ENCODE measurements at regions not wholly inside any gene's neighbourhood (a gene's known extent, or its start where the extent isn't known, plus 50 kb on each side); places are given as distances from the start of the nearest gene placed in this dataset.

GRCh38 chrX:99091459-99091858 is 1318.6 kb downstream of the PCDH19 start:
- Histone ChIP-seq H2BK5ac (ENCODE audit: low read depth, low read length) (no peak overlapping the region), H3K4ac (replicated peaks; ENCODE audit: insufficient read length, low read depth, low read length) (no peak overlapping the region), H4K5ac (ENCODE audit: insufficient read length, low read depth, low read length) (no peak overlapping the region), H4K8ac (ENCODE audit: extremely low read depth, insufficient read depth, low read length) (no peak overlapping the region), H3K79me1 (ENCODE audit: low read depth, low read length) (no peaks in the 10 kb centered on the region), H3K4me3 (ENCODE audit: extremely low read depth in 1 of 4, insufficient read depth in 2 of 4, low read depth in 3 of 4, low read length in 4 of 4) (no peak overlapping the region), H2AFZ (ENCODE audit: low read length) (no peak overlapping the region), H3K9me3 (ENCODE audit: insufficient read depth in 2 of 2, low read depth in 1 of 2, low read length in 1 of 2) (no peaks in the 10 kb centered on the region), H3K79me2 (ENCODE audit: control insufficient read depth in 1 of 2, insufficient read depth in 2 of 2, low read length in 2 of 2) (no peaks in the 10 kb centered on the region), H4K91ac (replicated peaks; ENCODE audit: insufficient read length, low read length) (no peak overlapping the region), H3K23me2 (ENCODE audit: low read depth, low read length) (no peaks in the 10 kb centered on the region), H3K9ac (replicated peaks in 1 of 4; ENCODE audit: extremely low read depth in 1 of 4, low read depth in 3 of 4, low read length in 3 of 4) (no peak overlapping the region), H3K4me2 (ENCODE audit: insufficient read depth in 1 of 2, low read depth in 2 of 2, low read length in 2 of 2) (no peak overlapping the region), H3K36me3 (ENCODE audit: control insufficient read depth in 2 of 4, insufficient read depth in 4 of 4, low read length in 3 of 4) (no peaks in the 10 kb centered on the region), H4K20me1 (replicated peaks in 1 of 2; ENCODE audit: control insufficient read depth in 1 of 2, insufficient read depth in 2 of 2, low read length in 2 of 2) (no peaks in the 10 kb centered on the region), H2AK5ac (ENCODE audit: low read depth, low read length) (no peak overlapping the region), H3K27ac (ENCODE audit: low read depth, low read length) (no peak overlapping the region), H3K23ac (ENCODE audit: insufficient read length) (no peak overlapping the region), H3K14ac (ENCODE audit: insufficient read length) (no peak overlapping the region), H2BK15ac (ENCODE audit: low read length) (no peak overlapping the region), H3K18ac (ENCODE audit: extremely low read depth, low read length) (no peak overlapping the region), H3K27me3 (replicated peaks in 1 of 4; ENCODE audit: control insufficient read depth in 3 of 4, extremely low read depth in 1 of 4, insufficient read depth in 3 of 4, low read length in 3 of 4) (no peaks in the 10 kb centered on the region), H3K56ac (replicated peaks; ENCODE audit: insufficient read length, low read depth, low read length) (no peak overlapping the region), H2BK120ac (replicated peaks; ENCODE audit: low read depth, low read length) (no peak overlapping the region), H3K4me1 (replicated peaks in 1 of 4; ENCODE audit: control insufficient read depth in 3 of 4, insufficient read depth in 4 of 4, low read length in 3 of 4) (no peaks in the 10 kb centered on the region), H2BK12ac (ENCODE audit: low read depth, low read length) (no peak overlapping the region), H2BK20ac (ENCODE audit: low read length) (no peak overlapping the region)
- WGBS, 2 experiments (ENCODE audit: extremely low coverage in 1 of 2, insufficient coverage in 1 of 2, insufficient read length in 1 of 2, insufficient replicate concordance in 2 of 2, low coverage in 1 of 2, low lambda C conversion rate in 2 of 2, missing lambda C conversion rate in 1 of 2) = 100% methylated on average over 1 of the region's 1 CpG; no CpG with 5 or more reads in 1 of the 2 experiments
- DNase-seq (ENCODE audit: low read depth in 1 of 2, low spot score in 2 of 2) (no peak), FAIRE-seq (peak; percentile 19)
- CTCF ChIA-PET (ENCODE audit: partially characterized antibody) = no interaction called here
- POLR2A ChIA-PET (ENCODE audit: partially characterized antibody) = no interaction called here
- TF ChIP-seq SIRT6 (IDR thresholded peaks at IDR 0.05; ENCODE audit: low read length) = no peak
- no peak for TF ChIP-seq CHD2 (IDR thresholded peaks at IDR 0.05; ENCODE audit: low read length)
- no peak for TF ChIP-seq GABPA (IDR thresholded peaks at IDR 0.05; ENCODE audit: borderline replicate concordance, insufficient read depth, low read length)
- no peak for TF ChIP-seq JUN (IDR thresholded peaks at IDR 0.05; ENCODE audit: low read depth, low read length)
- TF ChIP-seq BACH1 (IDR thresholded peaks at IDR 0.05; ENCODE audit: low read length) = no peak
- TF ChIP-seq TBP (IDR thresholded peaks at IDR 0.05; ENCODE audit: low read depth, low read length) = no peak
- no peak for TF ChIP-seq EP300 (IDR thresholded peaks at IDR 0.05; ENCODE audit: borderline replicate concordance in 1 of 2, low read depth in 2 of 2, low read length in 2 of 2)
- TF ChIP-seq PHF8 (conservative IDR thresholded peaks at IDR 0.05; ENCODE audit: low read depth, low read length) = no peak
- no peak for TF ChIP-seq CEBPB (IDR thresholded peaks at IDR 0.05; ENCODE audit: low read depth, low read length)
- no peak for TF ChIP-seq KDM4A (IDR thresholded peaks at IDR 0.05; ENCODE audit: low read depth, low read length, severe bottlenecking)
- no peak for TF ChIP-seq SUZ12 (IDR thresholded peaks at IDR 0.05; ENCODE audit: low read length)
- no peak for TF ChIP-seq EGR1 (IDR thresholded peaks at IDR 0.05; ENCODE audit: borderline replicate concordance, low read depth, low read length)
- no peak for TF ChIP-seq CHD1 (IDR thresholded peaks at IDR 0.05; ENCODE audit: low read depth, low read length)
- TF ChIP-seq HDAC2 (IDR thresholded peaks at IDR 0.05; ENCODE audit: borderline replicate concordance in 1 of 2, low read depth in 2 of 2, low read length in 2 of 2) = no peak
- TF ChIP-seq SIN3A (conservative IDR thresholded peaks at IDR 0.05 in 1 of 2, IDR thresholded peaks at IDR 0.05 in 1 of 2; ENCODE audit: low read depth in 1 of 2, low read length in 2 of 2) = no peak

Data from H1 (cell line).